H1 (cell line): ENCODE measurements at regions not wholly inside any gene's neighbourhood (a gene's known extent, or its start where the extent isn't known, plus 50 kb on each side); places are given as distances from the start of the nearest gene placed in this dataset.

Experiments
- CHD2 ChIP-seq: IDR thresholded peaks from 2 replicates; pipeline ENCODE4 v1.6.1; 2012; ENCODE audit warnings: low read length, improper control_type of control experiment
- CTBP2 ChIP-seq: IDR thresholded peaks from 2 replicates; pipeline ENCODE4 v1.7.0; 2011; ENCODE audit warnings: borderline replicate concordance, mild to moderate bottlenecking, moderate library complexity, mixed read lengths, low read length; ENCODE audit not compliant: insufficient read depth, insufficient read length
- KDM4A ChIP-seq: IDR thresholded peaks from one replicate; pipeline ENCODE4 v1.7.1; 2012; ENCODE audit warnings: low read depth, mild to moderate bottlenecking, moderate library complexity, low read length, inconsistent platforms; ENCODE audit not compliant: severe bottlenecking
- MAFK ChIP-seq: IDR thresholded peaks from 2 replicates; pipeline ENCODE4 v1.6.1; 2012; ENCODE audit warnings: low read depth, mild to moderate bottlenecking, improper control_type of control experiment, low read length
- SP2 ChIP-seq: IDR thresholded peaks from 2 replicates; pipeline ENCODE4 v1.6.1; 2012; ENCODE audit warnings: mild to moderate bottlenecking, low read length, inconsistent platforms

DNA sequence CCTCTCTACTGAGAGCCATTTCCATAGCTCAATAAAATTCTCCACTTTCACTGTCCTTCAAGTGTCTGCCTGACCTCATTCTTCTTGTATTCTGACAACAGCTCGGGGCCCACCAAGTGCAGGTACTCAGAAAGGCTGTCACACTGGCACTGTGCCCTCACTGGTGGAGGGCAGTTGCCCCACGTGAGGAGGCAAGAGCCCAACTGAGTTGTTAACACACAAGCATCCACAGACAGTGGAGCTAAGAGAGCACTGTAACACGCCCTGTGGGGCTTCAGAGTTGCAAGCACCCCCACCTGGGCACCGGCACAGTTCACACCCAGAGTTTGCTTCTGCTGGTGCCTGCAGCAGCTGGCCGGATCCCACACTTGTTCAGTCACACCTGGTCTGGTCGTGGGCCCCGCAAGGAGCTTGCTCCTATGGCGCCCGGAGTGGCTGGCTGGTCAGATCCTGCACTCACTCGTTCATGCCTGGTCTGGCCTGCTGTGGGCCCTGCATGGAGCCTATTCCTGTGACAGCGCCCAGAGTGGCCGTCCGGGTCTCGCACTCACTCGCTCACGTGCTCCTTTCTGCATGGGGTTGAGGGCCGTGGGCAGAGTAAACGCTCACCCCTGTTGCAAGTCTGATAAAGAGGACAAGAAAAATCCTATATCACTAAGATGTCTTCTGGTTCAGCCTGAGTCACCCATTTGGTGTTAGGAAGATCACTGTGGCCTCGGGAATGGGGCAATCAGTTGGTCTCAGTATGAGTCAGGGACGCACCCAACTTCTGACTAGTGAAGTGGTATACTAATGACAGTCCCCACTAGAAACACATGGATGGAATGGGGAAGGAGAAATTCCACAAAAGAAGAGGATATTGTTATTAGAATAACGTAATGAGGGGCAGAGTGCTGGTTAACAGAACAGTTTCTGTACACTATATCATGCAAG lies 87.0 kb upstream of the CCNH start (continued):
- TF ChIP-seq KDM4A, result no peak
- no peak for TF ChIP-seq SP2
- TF ChIP-seq CHD2, result no peak
- no peak for TF ChIP-seq CTBP2
- no peak for TF ChIP-seq MAFK
- TF ChIP-seq, all 59 proteins: peak for 0
